ENCODE measurements at regions not wholly inside any gene's neighbourhood (a gene's known extent, or its start where the extent isn't known, plus 50 kb on each side); places are given as distances from the start of the nearest gene placed in this dataset.

DNA sequence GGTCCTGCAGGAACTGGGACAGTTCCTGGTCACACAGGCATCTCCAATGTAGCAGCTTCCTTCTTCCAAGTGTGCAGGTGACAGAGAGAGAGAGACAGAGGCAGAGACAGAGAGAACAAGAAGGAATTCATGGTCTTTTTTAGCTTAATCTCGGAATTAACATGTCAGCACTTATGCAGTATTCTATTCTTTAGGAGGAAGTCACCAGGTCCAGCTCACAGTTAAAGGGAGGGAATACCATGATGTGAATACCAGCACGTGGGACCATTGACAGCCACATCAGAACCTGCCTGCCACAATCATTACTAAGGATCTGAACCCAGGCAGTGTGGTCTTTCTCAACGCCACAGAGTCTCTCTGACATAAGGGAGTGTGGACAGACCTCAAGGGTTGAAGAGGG, 341.6 kb downstream of the MN1 start:
- no TSS peak for BruUV-seq (replicated peaks)
- Histone ChIP-seq H3K27me3 (replicated peaks; ENCODE audit: insufficient read depth, low read depth, low read length, poor library complexity) (no peaks in the 10 kb centered on the region), H3K27ac (ENCODE audit: low read depth, low read length, poor library complexity, severe bottlenecking) (no peak overlapping the region), H3K9me3 (ENCODE audit: low read depth, low read length, poor library complexity, severe bottlenecking) (no peaks in the 10 kb centered on the region), H3K36me3 (ENCODE audit: insufficient read depth, low read length, poor library complexity, severe bottlenecking) (no peaks in the 10 kb centered on the region), H3K4me1 (ENCODE audit: insufficient read depth, low read length, poor library complexity, severe bottlenecking) (no peaks in the 10 kb centered on the region), H3K4me3 (ENCODE audit: low read depth, low read length, poor library complexity, severe bottlenecking) (no peak overlapping the region)
- POLR2A ChIA-PET (ENCODE audit: low non-redundant PET): no interaction called here
- intact Hi-C loops (cut with micrococcal nuclease; ENCODE audit: unreplicated experiment): no loop called here
- TF ChIP-seq EZH2 (IDR thresholded peaks at IDR 0.05; ENCODE audit: borderline replicate concordance, low read depth, low read length, poor library complexity, severe bottlenecking): no peak
- TF ChIP-seq, protein P1, sequence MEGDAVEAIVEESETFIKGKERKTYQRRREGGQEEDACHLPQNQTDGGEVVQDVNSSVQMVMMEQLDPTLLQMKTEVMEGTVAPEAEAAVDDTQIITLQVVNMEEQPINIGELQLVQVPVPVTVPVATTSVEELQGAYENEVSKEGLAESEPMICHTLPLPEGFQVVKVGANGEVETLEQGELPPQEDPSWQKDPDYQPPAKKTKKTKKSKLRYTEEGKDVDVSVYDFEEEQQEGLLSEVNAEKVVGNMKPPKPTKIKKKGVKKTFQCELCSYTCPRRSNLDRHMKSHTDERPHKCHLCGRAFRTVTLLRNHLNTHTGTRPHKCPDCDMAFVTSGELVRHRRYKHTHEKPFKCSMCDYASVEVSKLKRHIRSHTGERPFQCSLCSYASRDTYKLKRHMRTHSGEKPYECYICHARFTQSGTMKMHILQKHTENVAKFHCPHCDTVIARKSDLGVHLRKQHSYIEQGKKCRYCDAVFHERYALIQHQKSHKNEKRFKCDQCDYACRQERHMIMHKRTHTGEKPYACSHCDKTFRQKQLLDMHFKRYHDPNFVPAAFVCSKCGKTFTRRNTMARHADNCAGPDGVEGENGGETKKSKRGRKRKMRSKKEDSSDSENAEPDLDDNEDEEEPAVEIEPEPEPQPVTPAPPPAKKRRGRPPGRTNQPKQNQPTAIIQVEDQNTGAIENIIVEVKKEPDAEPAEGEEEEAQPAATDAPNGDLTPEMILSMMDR (conservative IDR thresholded peaks at IDR 0.05; ENCODE audit: low read depth, low read length): no peak
- CTCF ChIA-PET: no interaction called here
- DNase-seq (ENCODE audit: low spot score): no peak

DNA sequence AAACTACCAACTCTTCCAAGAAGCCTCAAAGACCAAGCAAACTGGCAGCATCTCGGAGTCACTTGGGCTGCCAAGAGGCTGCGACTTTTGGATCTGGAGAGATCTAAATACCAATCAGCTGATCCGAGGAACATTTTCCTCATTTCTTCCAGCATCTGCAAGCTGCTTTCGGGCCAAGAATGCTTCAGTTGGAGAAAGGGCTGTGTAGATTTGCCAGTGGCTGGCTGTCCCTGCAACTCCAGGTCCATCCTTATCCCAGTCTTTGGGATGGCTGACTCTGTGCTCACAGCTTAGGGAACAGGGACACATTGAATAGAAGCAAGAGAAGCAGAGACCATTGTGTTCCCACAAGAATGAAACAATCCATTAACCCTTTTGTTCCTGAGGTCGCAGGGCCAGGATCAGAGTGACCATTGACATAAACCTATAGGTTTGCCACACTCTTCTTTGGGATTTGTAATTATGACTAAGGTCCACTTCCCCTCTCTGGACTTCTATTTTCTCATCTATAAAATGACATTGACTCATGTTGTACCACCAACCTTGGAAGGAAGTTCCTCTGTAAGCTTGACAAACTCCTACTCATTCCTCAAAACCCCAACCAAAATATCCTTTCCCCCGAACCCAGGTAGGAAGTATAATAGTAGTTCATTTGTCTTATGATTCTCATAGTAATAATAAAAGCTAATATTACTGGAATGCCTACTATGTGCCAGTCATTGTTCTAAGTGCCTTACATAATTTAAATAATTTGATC, 340.8 kb downstream of the MN1 start:
- DNase-seq (ENCODE audit: low spot score): no peak
- intact Hi-C loops (cut with micrococcal nuclease; ENCODE audit: unreplicated experiment): no loop called here
- Histone ChIP-seq H3K36me3 (ENCODE audit: insufficient read depth, low read length, poor library complexity, severe bottlenecking) (no peaks in the 10 kb centered on the region), H3K4me1 (ENCODE audit: insufficient read depth, low read length, poor library complexity, severe bottlenecking) (no peaks in the 10 kb centered on the region), H3K9me3 (ENCODE audit: low read depth, low read length, poor library complexity, severe bottlenecking) (no peaks in the 10 kb centered on the region), H3K4me3 (ENCODE audit: low read depth, low read length, poor library complexity, severe bottlenecking) (no peak overlapping the region), H3K27ac (ENCODE audit: low read depth, low read length, poor library complexity, severe bottlenecking) (no peak overlapping the region), H3K27me3 (replicated peaks; ENCODE audit: insufficient read depth, low read depth, low read length, poor library complexity) (no peaks in the 10 kb centered on the region)
- no peak for TF ChIP-seq EZH2 (IDR thresholded peaks at IDR 0.05; ENCODE audit: borderline replicate concordance, low read depth, low read length, poor library complexity, severe bottlenecking)
- TF ChIP-seq, protein P1 (conservative IDR thresholded peaks at IDR 0.05; ENCODE audit: low read depth, low read length): no peak
- POLR2A ChIA-PET (ENCODE audit: low non-redundant PET): no interaction called here
- CTCF ChIA-PET: no interaction called here
- BruUV-seq (replicated peaks): no TSS peak

DNA sequence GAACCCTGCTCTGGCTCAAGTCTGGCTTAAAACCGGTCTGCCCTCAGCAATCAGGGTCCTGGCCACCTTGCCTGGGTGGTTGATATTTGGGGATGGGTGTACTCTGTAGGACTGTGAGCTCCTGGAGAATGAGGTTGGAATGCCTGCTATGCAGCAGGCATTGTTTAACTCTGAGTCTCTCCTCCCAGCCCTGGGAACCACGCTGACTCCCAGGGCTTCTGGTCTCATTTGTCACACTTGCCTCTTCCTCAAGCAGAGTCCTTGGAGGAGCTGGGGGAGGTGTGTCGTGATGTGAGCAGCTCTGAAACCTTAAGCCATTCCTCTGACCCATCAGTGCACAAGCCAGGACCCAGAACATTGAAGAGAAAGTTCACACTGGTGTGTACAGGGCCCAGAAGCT, 340.1 kb downstream of the MN1 start:
- Histone ChIP-seq H3K36me3 (ENCODE audit: insufficient read depth, low read length, poor library complexity, severe bottlenecking) (no peaks in the 10 kb centered on the region), H3K27me3 (replicated peaks; ENCODE audit: insufficient read depth, low read depth, low read length, poor library complexity) (no peaks in the 10 kb centered on the region), H3K9me3 (ENCODE audit: low read depth, low read length, poor library complexity, severe bottlenecking) (no peaks in the 10 kb centered on the region), H3K4me1 (ENCODE audit: insufficient read depth, low read length, poor library complexity, severe bottlenecking) (no peaks in the 10 kb centered on the region), H3K4me3 (ENCODE audit: low read depth, low read length, poor library complexity, severe bottlenecking) (no peak overlapping the region), H3K27ac (ENCODE audit: low read depth, low read length, poor library complexity, severe bottlenecking) (no peak overlapping the region)
- ChIA-PET CTCF (no interaction called here), POLR2A (ENCODE audit: low non-redundant PET) (no interaction called here)
- intact Hi-C loops (cut with micrococcal nuclease; ENCODE audit: unreplicated experiment): no loop called here
- TF ChIP-seq EZH2 (IDR thresholded peaks at IDR 0.05; ENCODE audit: borderline replicate concordance, low read depth, low read length, poor library complexity, severe bottlenecking): no peak
- TF ChIP-seq, protein P1 (conservative IDR thresholded peaks at IDR 0.05; ENCODE audit: low read depth, low read length): no peak
- DNase-seq (ENCODE audit: low spot score): no peak
- BruUV-seq (replicated peaks): no TSS peak

All from A673 (cell line).